ENCODE measurements at regions not wholly inside any gene's neighbourhood (a gene's known extent, or its start where the extent isn't known, plus 50 kb on each side); places are given as distances from the start of the nearest gene placed in this dataset.

DNA sequence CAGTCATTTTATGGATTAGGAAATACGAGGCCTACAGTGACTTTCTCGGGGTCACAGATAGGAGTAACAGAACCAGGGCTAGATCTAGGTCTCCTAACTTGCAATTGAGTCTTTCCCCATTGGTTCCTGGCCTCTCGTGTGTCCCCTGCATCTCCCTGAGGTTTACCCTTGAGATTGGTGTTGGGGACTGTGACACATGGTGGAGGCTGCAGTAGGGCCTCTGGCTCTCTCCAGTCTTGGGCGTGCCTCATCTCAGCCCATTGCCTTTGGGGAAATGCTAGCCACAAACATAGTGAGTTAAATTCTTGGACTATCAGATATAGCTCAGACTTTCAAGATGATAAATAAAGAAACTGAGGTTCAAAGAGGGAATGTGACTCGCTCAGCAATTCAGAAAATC lies 212.1 kb downstream of the KCNRG start:
- TF ChIP-seq, protein P1, sequence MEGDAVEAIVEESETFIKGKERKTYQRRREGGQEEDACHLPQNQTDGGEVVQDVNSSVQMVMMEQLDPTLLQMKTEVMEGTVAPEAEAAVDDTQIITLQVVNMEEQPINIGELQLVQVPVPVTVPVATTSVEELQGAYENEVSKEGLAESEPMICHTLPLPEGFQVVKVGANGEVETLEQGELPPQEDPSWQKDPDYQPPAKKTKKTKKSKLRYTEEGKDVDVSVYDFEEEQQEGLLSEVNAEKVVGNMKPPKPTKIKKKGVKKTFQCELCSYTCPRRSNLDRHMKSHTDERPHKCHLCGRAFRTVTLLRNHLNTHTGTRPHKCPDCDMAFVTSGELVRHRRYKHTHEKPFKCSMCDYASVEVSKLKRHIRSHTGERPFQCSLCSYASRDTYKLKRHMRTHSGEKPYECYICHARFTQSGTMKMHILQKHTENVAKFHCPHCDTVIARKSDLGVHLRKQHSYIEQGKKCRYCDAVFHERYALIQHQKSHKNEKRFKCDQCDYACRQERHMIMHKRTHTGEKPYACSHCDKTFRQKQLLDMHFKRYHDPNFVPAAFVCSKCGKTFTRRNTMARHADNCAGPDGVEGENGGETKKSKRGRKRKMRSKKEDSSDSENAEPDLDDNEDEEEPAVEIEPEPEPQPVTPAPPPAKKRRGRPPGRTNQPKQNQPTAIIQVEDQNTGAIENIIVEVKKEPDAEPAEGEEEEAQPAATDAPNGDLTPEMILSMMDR (IDR thresholded peaks at IDR 0.05), result no peak
- no peak for TF ChIP-seq EZH2 (IDR thresholded peaks at IDR 0.05; ENCODE audit: borderline replicate concordance, insufficient read depth, low read depth, low read length, poor library complexity, severe bottlenecking)
